OCI-LY1 (cell line): ENCODE measurements at regions not wholly inside any gene's neighbourhood (a gene's known extent, or its start where the extent isn't known, plus 50 kb on each side); places are given as distances from the start of the nearest gene placed in this dataset.

Source experiments
- CTCF ChIP-seq: fragments of 200-600 bp; sonication (generic), shearing (Covaris generic); IDR thresholded peaks from 2 replicates; pipeline ENCODE4 v1.5.1; 2017; ENCODE audit warnings: mild to moderate bottlenecking, antibody characterized with exemption, low read length, moderate library complexity, mixed read lengths
- EZH2 ChIP-seq: fragments of 200-600 bp; sonication (generic), shearing (Covaris generic); IDR thresholded peaks from 2 replicates; pipeline ENCODE4 v1.8.0; 2017; ENCODE audit warnings: borderline replicate concordance, mixed run types, mild to moderate bottlenecking, antibody characterized with exemption, low read length, moderate library complexity, mixed read lengths

- TF ChIP-seq CTCF (no peak), EZH2 (no peak)
Measured at GRCh38 chr2:8238521-8239230, 443.2 kb upstream of the ID2 start.
